Hepatic stellate cell (primary cell): ENCODE measurements at regions not wholly inside any gene's neighbourhood (a gene's known extent, or its start where the extent isn't known, plus 50 kb on each side); places are given as distances from the start of the nearest gene placed in this dataset.

Source experiments
- DNase-seq: peaks from one replicate; pipeline ENCODE4 v3.0.0; 2011; ENCODE audit warnings: low spot score

- DNase-seq = peak; percentile 34
Measured at GRCh38 chr6:97586344-97586743, 303.3 kb upstream of the MMS22L start.

- no peak for DNase-seq
Measured at GRCh38 chr6:97591955-97592354, 308.9 kb upstream of the MMS22L start.

GRCh38 chr6:97594844-97595243, 311.8 kb upstream of the MMS22L start:
- peak; percentile 31 for DNase-seq

- no peak for DNase-seq
Measured at GRCh38 chr6:97621111-97621510, 338.1 kb upstream of the MMS22L start.

GRCh38 chr6:97626671-97627441, 343.8 kb upstream of the MMS22L start:
- DNase-seq = peak; percentile 8

- DNase-seq = no peak
Measured at GRCh38 chr6:97629180-97629579, 346.2 kb upstream of the MMS22L start.

- DNase-seq = peak; percentile 3
Measured at GRCh38 chr6:97630604-97631003, 347.6 kb upstream of the MMS22L start.

GRCh38 chr6:97632341-97632740, 349.3 kb upstream of the MMS22L start:
- no peak for DNase-seq

- DNase-seq = no peak
Measured at GRCh38 chr6:97639702-97640101, 356.7 kb upstream of the MMS22L start.

- DNase-seq = no peak
Measured at GRCh38 chr6:97644353-97644752, 361.3 kb upstream of the MMS22L start.

- no peak for DNase-seq
Measured at GRCh38 chr6:97645757-97646156, 362.7 kb upstream of the MMS22L start.

GRCh38 chr6:97653076-97653475, 370.1 kb upstream of the MMS22L start:
- no peak for DNase-seq

GRCh38 chr6:97653517-97653916, 370.5 kb upstream of the MMS22L start:
- no peak for DNase-seq

- no peak for DNase-seq
Measured at GRCh38 chr6:97654674-97655073, 371.7 kb upstream of the MMS22L start.

GRCh38 chr6:97656236-97656635, 373.2 kb upstream of the MMS22L start:
- no peak for DNase-seq

- no peak for DNase-seq
Measured at GRCh38 chr6:97656706-97657350, 373.8 kb upstream of the MMS22L start.

GRCh38 chr6:97658090-97658489, 375.1 kb upstream of the MMS22L start:
- DNase-seq = no peak

GRCh38 chr6:97663252-97663651, 380.2 kb upstream of the MMS22L start:
- no peak for DNase-seq

GRCh38 chr6:97665446-97665845, 382.4 kb upstream of the MMS22L start:
- no peak for DNase-seq

GRCh38 chr6:97666889-97667288, 383.9 kb upstream of the MMS22L start:
- DNase-seq = no peak

GRCh38 chr6:97668716-97669115, 385.7 kb upstream of the MMS22L start:
- no peak for DNase-seq

GRCh38 chr6:97669191-97670031, 386.4 kb upstream of the MMS22L start:
- peak; percentile 14 for DNase-seq

- DNase-seq = peak; percentile 43
Measured at GRCh38 chr6:97674802-97675201, 391.8 kb upstream of the MMS22L start.
